ENCODE measurements at regions not wholly inside any gene's neighbourhood (a gene's known extent, or its start where the extent isn't known, plus 50 kb on each side); places are given as distances from the start of the nearest gene placed in this dataset.

GRCh38 chr13:71051573-71051972, 815.4 kb downstream of the DACH1 start:
- TF ChIP-seq POLR2A (IDR thresholded peaks at IDR 0.05; ENCODE audit: low read length) (no peak), GATA1 (IDR thresholded peaks at IDR 0.05; ENCODE audit: low read depth, low read length) (no peak)

Data from erythroblast (primary cell).